Fibroblast of the aortic adventitia (primary cell): ENCODE measurements at regions not wholly inside any gene's neighbourhood (a gene's known extent, or its start where the extent isn't known, plus 50 kb on each side); places are given as distances from the start of the nearest gene placed in this dataset.

Source experiments
- DNase-seq: peaks from one replicate; pipeline ENCODE4 v3.0.0-alpha.2; 2010; ENCODE audit warnings: low read depth
- H3K4me3 ChIP-seq: 2 replicates; pipeline ENCODE4 v1.5.1; 2011; ENCODE audit warnings: low read depth, mild to moderate bottlenecking, control low read depth, low read length, moderate library complexity
- CTCF ChIP-seq: IDR thresholded peaks from 2 replicates; pipeline ENCODE4 v1.5.1; 2011; ENCODE audit warnings: mild to moderate bottlenecking, low read length, control low read depth, inconsistent platforms; ENCODE audit not compliant: insufficient read depth

- TF ChIP-seq CTCF = no peak
These were observed 333.2 kb upstream of the JARID2 start for GRCh38 chr6:14912706-14913105.

GRCh38 chr6:14913931-14914330 lies 331.9 kb upstream of the JARID2 start:
- no peak for DNase-seq
- no peak for TF ChIP-seq CTCF
- no peak overlapping the region for H3K4me3 ChIP-seq

More at GRCh38 chr6:14912706-14913105, 333.2 kb upstream of the JARID2 start:
- H3K4me3 ChIP-seq = no peak overlapping the region
- no peak for DNase-seq

DNA sequence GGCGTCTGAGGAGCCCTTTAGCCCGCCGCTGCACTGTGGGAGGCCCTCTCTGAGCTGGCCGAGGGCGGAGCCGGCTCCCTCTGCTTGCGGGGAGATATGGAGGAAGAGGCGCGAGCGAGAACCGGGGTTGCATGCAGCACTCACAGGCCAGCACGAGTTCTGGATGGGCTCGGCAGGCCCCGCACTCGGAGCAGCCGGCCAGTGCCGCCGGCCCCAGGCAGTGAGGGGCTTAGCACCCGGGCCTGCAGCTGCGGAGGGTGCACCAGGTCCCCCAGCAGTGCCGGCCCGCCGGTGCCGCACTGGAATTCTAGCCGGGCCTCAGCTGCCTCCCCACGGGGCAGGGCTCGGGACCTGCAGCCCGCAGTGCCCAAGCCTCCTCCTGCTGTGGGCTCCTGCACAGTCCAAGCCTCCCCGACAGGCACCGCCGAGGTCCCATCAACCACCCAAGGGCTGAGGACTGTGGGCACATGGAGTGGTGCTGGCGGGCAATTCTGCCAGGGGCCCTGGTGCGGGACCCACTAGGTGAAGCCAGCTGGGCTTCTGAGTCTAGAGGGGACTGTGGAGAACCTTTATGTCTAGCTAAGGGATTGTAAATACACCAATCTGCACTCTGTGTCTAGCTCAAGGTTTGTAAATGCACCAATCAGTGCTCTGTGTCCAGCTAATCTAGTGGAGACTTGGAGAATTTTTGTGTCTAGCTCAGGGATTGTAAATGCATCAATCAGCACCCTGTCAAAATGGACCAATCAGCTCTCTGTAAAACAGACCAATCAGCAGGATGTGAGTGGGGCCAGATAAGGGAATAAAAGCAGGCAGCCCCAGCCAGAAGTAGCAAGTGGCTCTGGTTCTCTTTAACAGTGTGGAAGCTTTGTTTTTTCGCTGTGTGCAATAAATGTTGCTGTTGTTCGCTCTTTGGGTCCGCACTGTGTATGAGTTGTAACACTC lies 329.7 kb upstream of the JARID2 start:
- no peak overlapping the region for H3K4me3 ChIP-seq
- DNase-seq = no peak
- TF ChIP-seq CTCF = no peak

GRCh38 chr6:14917109-14917910 lies 328.6 kb upstream of the JARID2 start:
- DNase-seq = no peak
- no peak for TF ChIP-seq CTCF
- no peak overlapping the region for H3K4me3 ChIP-seq

- no peak for TF ChIP-seq CTCF
- H3K4me3 ChIP-seq = no peak overlapping the region
These were observed 327.5 kb upstream of the JARID2 start for GRCh38 chr6:14918200-14918907.

DNA sequence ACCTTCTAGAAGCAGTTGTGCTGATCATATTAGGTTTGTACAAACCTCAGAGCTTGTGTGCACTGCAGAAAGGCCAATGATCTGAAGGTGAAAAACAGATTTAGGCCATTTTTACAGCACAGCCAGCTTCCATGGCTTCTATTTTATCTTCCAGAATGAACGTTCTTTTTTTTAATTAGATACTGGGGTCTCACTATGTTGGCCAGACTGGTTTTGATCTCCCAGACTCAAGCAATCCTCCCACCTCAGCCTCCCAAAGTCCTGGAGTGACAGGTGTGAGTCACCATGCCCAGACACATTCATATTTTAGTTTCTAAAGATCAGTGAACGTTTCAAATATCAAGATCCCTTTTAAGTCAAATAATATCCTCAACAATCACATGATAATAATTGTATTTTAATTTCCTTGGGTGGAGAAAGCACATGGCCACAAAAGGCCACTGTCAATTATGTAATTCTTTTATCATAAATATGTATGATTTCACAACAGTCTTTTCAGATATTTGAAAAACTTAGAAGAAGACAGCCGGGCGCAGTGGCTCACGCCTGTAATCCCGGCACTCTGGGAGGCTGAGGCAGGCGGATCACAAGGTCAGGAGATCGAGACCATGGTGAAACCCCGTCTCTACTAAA lies 326.7 kb upstream of the JARID2 start:
- no peak for TF ChIP-seq CTCF

More at GRCh38 chr6:14918200-14918907, 327.5 kb upstream of the JARID2 start:
- DNase-seq = no peak

More for the DNA sequence above, 326.7 kb upstream of the JARID2 start:
- no peak overlapping the region for H3K4me3 ChIP-seq
- DNase-seq = no peak
